Choroid plexus epithelial cell (primary cell): ENCODE measurements at regions not wholly inside any gene's neighbourhood (a gene's known extent, or its start where the extent isn't known, plus 50 kb on each side); places are given as distances from the start of the nearest gene placed in this dataset.

ENCODE experiments used
- DNase-seq: peaks from one replicate; pipeline ENCODE4 v3.0.0-alpha.2; 2010; ENCODE audit warnings: low read depth
- H3K4me3 ChIP-seq: 2 replicates; pipeline ENCODE4 v1.5.1; 2011; ENCODE audit warnings: low read depth, mild to moderate bottlenecking, control low read depth, low read length, moderate library complexity
- CTCF ChIP-seq: conservative IDR thresholded peaks from 2 replicates; pipeline ENCODE4 v1.5.1; 2011; ENCODE audit warnings: low read depth, mild to moderate bottlenecking, control low read depth, inconsistent platforms, low read length, moderate library complexity

GRCh38 chr11:101727451-101727850 lies 143.6 kb upstream of the TRPC6 start:
- DNase-seq, result no peak
- TF ChIP-seq CTCF, result no peak
- no peak overlapping the region for H3K4me3 ChIP-seq

GRCh38 chr11:101726988-101727387 lies 143.2 kb upstream of the TRPC6 start:
- no peak for DNase-seq
- no peak for TF ChIP-seq CTCF
- no peak overlapping the region for H3K4me3 ChIP-seq

GRCh38 chr11:101723371-101723770 lies 139.6 kb upstream of the TRPC6 start:
- no peak for TF ChIP-seq CTCF
- no peak overlapping the region for H3K4me3 ChIP-seq
- DNase-seq, result no peak

DNA sequence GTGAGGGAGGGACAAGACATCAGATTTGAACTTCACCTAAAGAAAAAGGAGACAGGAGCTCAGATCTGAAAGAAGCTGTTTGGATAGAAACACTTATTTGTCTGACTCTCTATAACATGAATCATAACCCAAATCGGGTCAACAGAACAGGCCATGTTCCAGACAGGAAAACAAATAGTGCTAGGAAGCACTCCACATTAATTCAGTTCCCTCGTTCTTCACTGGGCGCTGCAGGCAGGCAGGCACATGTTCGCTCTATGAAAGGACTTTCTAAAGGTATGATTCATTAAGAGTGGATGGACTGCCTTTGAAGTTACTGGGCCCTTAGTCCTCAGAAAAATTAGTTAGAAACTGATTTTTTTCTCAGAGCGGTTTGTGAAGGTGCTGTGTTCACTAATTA lies 137.5 kb upstream of the TRPC6 start:
- H3K4me3 ChIP-seq, result no peak overlapping the region
- DNase-seq, result no peak
- no peak for TF ChIP-seq CTCF

DNA sequence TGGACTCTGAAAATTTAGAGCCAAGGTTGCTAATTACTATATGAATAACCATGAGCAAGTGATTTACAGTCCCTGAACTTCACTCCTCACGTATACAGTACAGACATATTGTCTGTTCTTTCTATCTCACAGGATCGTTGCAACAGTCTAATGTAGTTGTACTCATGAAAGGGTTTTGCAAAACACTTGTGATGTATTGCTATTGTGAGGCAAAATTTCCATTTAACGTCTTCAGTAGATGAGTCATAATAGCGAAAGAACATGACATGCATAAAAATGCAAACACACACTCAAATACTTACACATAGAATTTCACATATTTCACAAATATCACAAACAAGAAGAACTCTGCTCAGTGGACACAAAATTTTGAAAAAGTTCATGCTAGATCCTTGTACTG lies 134.6 kb upstream of the TRPC6 start:
- TF ChIP-seq CTCF, result no peak
- no peak overlapping the region for H3K4me3 ChIP-seq
- no peak for DNase-seq

GRCh38 chr11:101717619-101718018 lies 133.8 kb upstream of the TRPC6 start:
- DNase-seq, result no peak
- no peak overlapping the region for H3K4me3 ChIP-seq
- TF ChIP-seq CTCF, result no peak

DNA sequence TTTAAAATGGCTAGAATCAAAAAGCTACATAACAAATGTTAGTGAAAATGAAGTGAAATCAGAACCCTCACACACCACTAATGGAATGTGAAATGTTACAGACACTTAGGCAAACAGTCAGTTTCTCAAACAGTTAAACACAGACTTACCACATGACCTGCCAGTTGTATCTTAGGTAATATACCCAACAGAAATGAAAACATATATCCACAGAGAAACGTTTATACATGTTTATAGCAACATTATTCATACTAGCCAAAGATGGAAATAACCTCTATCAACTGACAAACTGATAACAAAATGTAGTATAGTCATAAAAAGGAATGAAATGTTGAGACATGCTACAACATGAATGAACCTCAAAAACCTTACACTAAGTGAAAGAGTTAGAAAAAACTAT lies 131.5 kb upstream of the TRPC6 start:
- DNase-seq, result no peak
- no peak overlapping the region for H3K4me3 ChIP-seq
- TF ChIP-seq CTCF, result no peak
